ENCODE measurements at regions not wholly inside any gene's neighbourhood (a gene's known extent, or its start where the extent isn't known, plus 50 kb on each side); places are given as distances from the start of the nearest gene placed in this dataset.
"Not testable (repeated sequence)": the region's sequence is repeated elsewhere in the genome, so short reads cannot be mapped to it uniquely, and the experiment has no call there.

DNA sequence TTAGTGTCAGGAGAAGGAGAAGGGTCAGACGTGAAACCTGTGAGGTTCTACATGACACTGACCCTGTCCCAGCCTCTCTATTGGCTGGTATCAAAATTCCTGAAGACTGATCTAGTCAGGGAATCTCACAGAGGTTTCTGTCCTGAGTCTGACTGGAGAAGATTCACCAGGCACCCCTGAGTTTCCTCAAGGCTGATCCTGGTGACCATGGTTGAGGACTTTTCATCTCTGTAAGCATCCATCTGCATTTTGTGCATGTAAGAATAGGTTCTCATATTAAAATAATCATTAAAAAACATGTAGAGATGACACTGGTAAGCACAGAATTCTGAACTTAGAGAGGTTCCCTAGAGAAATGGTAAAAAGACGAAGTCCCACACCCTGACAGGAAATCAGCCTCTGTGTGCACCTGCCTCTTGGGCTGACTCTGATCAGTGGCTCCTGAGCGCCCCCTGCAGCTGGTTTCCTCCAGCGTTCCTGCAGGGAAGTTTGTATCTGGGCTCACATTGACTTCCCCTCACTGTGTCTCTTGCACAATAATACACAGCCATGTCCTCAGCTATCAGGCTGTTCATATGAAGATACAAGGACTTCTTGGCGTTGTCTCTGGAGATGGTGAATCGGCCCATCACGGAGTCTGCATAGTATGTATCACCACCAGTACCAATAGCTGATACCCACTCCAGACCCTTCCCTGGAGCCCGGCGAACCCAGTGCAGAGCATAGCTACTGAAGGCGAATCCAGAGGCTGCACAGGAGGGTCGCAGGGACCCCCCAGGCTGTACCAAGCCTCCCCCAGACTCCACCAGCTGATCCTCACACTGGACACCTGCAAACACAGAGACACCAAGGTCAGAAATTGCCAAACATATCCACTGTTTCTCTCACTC, 991.9 kb downstream of the TMEM121 start:
- FAIRE-seq, result no peak

DNA sequence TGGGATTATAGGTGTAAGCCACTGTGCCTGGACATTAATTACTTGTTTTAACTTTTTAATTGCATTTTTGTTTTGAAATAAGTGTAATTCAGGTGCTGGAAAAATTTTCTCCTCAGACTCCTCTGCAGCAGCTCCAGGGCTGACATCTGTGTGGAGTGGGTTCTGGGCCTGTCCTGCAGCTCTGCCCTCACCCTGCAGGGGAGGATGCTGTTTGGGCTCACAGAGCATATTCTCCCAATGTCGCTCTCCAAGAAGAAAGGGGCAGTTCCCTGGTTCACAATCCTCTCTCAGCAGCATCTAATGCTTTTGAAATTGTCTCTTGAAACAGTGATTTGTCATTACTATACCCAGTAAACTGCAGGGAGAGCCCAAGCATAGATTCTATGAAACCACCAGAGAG, 995.7 kb downstream of the TMEM121 start:
- not testable (repeated sequence) for FAIRE-seq

DNA sequence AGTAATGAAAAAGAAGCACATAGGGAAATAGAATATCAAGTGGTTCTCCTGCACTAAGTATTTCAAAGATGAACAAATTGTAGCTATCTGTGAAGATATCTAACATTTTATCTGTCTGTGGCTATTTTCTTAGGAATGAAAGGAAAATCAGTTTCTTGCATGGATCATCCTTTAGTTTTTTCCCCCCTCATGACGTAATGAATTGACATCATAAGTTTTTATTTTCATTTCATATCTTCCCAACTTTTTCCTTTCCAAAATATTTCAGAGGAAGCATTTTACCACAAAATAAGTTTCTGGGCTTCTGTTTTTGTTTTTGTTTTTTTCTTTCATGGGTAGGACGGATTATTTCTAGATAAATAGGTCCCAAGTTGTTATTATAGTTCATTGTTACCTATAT, 996.6 kb downstream of the TMEM121 start:
- FAIRE-seq, result no peak

- no peak for FAIRE-seq
Measured at GRCh38 chr14:106528717-106529116, 1002.3 kb downstream of the TMEM121 start.

DNA sequence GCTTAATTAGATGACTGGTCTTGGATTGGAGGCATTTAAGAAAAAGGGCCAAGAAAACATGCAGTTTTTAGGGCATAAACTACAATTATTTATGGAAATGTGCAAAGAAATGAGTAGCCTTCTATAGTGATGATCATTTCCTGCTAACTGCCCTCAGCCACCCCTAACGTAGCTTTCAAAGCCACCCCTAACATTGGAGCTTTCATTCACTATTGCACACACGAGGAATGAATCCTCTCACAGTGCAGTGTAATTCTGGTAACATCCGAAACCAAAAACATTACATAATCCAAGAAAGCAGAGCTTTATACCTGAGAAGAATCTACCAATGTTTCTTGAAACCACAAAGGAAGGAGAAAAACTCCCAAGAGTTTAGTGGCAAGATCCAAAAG, 1003.6 kb downstream of the TMEM121 start:
- FAIRE-seq, result no peak

- no peak for FAIRE-seq
Measured at GRCh38 chr14:106530423-106531107, 1004.2 kb downstream of the TMEM121 start.

- not testable (repeated sequence) for FAIRE-seq
Measured at GRCh38 chr14:106537597-106537996, 1011.2 kb downstream of the TMEM121 start.

DNA sequence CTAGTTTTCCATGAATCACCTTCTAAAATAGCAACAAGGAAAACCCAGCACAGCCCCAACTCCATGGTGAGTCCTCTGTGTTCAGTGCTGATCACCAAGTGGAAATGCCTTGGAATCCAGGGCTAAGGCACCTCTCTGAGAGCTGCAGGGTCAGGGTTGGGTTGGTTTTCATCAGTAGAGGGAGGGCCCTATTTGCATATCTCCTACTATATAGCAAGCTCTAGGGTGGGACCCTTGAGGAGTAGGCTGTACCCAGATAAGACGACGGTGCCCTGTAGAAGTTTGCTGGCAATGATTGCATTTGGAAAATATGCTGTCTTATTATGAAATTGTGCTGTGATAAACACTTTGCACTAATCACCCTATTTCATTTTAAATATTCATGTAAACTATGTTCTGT, 1011.8 kb downstream of the TMEM121 start:
- FAIRE-seq, result no peak

- no peak for FAIRE-seq
Measured at GRCh38 chr14:106547735-106548434, 1021.5 kb downstream of the TMEM121 start.

GRCh38 chr14:106549064-106549463, 1022.7 kb downstream of the TMEM121 start:
- FAIRE-seq, result no peak

DNA sequence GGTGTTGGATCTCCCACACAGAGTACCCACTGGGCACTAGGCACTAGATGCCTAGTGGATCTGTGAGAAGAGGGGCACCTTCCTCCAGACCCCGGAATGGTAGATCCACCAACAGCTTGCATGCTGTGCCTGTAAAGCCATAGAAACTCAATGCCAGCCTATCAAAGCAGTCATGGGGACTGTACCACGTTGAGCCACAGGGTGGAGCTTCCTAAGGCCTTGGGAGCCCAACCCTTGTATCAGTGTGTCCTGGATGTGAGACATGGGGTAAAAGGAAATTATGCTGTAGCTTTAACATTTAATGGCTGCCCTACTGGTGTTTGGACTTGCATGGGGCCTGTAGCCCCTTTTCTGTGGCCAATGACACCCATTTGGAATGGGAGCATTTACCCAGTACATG, 1024.9 kb downstream of the TMEM121 start:
- no peak for FAIRE-seq

DNA sequence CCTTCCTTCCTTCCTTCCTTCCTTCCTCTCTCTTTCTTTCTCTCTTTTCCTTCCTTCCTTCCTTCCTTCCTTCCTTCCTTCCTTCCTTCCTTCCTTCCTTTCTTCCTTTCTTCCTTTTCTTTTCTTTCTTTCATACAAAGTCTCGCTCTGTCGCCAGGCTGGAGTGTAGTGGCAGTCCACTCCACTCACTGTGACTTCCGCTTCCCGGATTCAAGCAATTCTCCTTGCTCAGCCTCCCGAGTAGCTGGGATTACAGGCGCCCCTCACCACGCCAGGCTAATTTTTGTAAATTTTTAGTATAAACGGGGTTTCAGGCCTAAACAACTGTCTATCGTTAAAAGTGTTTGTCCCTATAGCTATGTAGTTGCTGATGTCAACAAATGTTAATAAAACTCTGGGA, 1029.8 kb downstream of the TMEM121 start:
- FAIRE-seq, result not testable (repeated sequence)

DNA sequence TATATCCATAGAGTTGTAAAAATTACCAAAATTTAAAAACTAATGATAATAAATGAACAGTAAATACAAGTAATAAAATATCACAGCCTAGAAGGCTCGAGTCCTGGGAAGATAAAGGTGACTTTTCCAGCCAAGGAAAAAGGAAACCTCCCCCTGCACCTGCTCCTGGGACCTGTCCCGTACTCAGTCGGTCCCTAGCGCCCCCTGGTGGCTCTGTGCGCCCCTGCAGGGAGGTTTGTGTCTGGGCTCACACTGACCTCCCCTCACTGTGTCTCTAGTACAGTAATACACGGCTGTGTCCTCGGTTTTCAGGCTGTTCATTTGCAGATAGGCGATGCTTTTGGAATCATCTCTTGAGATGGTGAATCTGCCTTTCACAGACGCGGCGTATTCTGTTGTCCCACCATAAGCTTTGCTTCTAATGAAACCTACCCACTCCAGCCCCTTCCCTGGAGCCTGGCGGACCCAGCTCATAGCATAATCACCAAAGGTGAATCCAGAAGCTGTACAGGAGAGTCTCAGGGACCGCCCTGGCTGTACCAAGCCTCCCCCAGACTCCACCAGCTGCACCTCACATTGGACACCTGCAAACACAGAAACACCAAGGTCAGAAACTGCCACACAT, 1030.4 kb downstream of the TMEM121 start:
- FAIRE-seq, result no peak

DNA sequence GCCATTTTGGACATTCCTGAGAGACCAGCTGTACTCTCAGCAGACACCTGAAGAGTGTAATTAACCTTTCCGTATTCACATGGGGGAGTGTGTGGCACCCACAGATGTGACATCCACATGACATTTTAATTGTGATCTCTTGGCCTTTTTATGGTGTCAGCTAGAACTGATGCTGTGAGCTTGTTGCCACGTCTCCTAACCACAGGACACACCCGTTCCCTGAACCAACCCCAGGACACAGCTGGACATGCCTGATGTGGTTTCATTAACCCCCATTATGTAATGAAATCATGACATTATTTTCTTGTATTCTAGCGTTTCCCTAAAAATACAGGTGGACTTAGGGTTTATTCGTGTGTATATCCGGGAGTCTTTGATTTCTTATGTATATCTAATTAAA, 1036.1 kb downstream of the TMEM121 start:
- no peak for FAIRE-seq

DNA sequence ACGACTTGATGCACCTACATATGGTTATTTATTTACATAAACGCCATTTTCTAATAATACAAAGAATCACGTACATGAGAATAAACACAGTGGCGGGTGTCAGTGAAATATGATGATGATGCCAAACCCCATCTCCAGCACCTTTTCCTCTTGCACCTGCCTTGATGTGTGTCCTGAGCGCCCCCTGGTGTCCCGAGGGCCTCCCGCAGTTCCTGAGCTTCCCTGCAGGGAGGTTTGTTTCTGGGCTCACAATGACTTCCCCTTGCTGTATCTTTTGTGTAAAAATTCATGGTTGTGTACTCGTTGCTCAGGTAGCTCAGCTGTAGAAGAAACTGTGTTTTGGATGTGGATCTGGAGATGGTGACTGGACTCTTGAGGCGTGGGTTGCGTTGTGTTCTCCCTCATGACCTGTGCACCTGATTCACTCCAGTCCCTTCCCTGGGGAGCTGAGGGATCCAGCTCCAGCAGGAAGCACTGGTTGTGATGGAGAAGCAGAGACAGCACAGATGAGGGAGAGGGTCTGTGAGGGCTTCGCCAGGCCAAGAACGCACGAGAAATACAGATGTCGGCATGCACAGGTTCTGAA, 1037.8 kb downstream of the TMEM121 start:
- no peak for FAIRE-seq

DNA sequence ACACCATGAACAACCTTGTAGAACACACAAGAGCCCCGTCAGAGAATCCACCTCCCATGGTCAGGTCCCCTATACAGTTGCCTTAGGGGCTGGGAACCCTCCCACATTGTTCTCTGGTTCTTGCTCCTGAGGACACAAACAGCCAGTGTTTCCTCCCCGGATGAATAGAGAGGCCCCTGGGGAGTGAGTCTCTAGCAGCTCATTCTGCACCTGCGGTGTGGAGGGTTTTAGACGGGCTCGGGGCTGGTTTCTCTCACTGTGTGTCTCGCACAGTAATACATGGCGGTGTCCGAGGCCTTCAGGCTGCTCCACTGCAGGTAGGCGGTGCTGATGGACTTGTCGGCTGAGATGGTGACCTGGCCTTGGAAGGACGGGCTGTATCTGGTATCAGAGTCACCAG, 1052.1 kb downstream of the TMEM121 start:
- FAIRE-seq, result no peak

DNA sequence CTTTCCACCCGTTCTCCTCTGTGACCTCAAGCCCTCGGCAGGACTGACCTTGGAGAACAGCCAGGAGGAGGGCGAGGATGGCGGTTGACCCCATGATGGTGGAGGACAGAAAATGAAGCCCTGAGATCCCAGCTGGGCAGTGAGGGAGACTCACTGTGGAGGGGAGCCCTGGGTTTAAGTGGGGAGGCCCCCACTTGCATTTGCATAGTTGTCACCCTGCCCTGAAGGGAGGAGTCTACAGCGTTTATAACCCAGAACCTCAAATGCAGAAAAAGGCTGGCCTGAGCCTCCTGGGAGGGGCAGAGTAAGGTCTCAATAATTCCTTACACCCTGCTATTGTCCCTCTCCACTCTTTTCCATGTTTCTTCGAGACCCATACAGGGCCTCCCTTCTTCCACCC, 1052.7 kb downstream of the TMEM121 start:
- no peak for FAIRE-seq

- no peak for FAIRE-seq
Measured at GRCh38 chr14:106585692-106586091, 1059.3 kb downstream of the TMEM121 start.

- no peak for FAIRE-seq
Measured at GRCh38 chr14:106586098-106586704, 1059.8 kb downstream of the TMEM121 start.

DNA sequence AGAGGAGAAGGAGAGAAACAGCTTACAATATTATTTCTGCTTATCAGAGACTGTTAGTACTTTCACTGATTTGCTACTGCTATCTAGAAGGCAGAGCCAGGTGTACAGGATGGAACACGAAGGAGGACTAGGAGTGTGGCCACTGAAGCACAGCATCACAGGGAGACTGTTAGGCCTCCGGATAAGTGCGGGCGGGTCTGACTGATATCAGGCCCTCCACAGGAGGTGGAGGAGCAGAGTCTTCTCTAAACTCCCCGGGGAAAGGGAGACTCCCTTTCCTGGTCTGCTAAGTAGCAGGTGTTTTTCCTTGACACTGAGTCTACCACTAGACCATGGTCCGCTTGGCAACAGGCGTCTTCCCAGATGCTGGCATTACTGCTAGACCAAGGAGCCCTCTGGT, 1065.2 kb downstream of the TMEM121 start:
- not testable (repeated sequence) for FAIRE-seq

DNA sequence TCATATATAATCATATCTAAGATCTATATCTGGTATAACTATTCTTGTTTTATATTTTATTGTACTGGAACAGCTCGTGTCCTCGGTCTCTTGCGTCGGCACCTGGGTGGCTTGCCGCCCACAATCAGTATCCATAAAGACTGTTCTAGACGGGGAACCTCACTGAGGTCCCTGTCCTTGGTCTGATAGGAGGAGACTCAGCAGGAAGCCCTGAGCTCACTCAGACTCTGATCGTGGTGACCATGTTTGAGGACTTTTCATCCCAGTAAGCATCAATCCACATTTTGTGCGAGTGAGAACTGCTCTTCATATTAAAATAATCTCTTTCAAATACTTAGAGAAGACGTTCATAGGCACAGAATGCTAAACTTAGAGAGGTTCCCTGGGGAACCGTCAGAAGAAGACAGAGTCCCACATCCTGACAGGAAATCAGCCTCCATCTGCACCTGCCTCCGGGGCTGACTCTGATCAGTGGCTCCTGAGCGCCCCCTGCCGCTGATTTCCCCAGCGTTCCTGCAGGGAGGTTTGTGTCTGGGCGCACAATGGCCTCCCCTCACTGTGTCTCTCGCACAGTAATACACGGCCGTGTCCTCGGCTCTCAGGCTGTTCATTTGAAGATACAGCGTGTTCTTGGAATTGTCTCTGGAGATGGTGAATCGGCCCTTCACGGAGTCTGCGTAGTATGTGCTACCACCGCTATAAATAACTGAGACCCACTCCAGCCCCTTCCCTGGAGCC, 1065.9 kb downstream of the TMEM121 start:
- not testable (repeated sequence) for FAIRE-seq

- no peak for FAIRE-seq
Measured at GRCh38 chr14:106599209-106599608, 1072.8 kb downstream of the TMEM121 start.

All from A204.1 (cell line).